A673 (cell line): ENCODE measurements at regions not wholly inside any gene's neighbourhood (a gene's known extent, or its start where the extent isn't known, plus 50 kb on each side); places are given as distances from the start of the nearest gene placed in this dataset.

Experiments used
- BruUV-seq: library from RNA; stranded (reverse); fragments of 400-500 nt; replicated peaks from 2 replicates; lab custom pipeline; 2021; lab: Mats Ljungman, UMichigan
- CTCF ChIA-PET: fragments of 300-600 bp; sonication (Branson Sonifier 250); formaldehyde crosslinking; loops from one replicate; lab custom pipeline; 2022; ENCODE audit warnings: antibody characterized with exemption; lab: Charles Lee
- POLR2A ChIA-PET: fragments of 300-600 bp; sonication (Branson Sonifier 250); formaldehyde crosslinking; loops from one replicate; lab custom pipeline; 2022; ENCODE audit warnings: antibody characterized with exemption; ENCODE audit not compliant: low non-redundant PET; lab: Charles Lee
- DNase-seq: peaks from one replicate; pipeline ENCODE4 v3.0.0-alpha.2; 2015; ENCODE audit warnings: low spot score
- H3K27ac ChIP-seq: fragments of 200-600 bp; sonication (generic); 2 replicates; pipeline ENCODE4 v1.5.1; 2016; ENCODE audit warnings: mixed run types, low read depth, mild to moderate bottlenecking, mixed read lengths, antibody characterized with exemption, low read length; ENCODE audit not compliant: poor library complexity, severe bottlenecking
- H3K27me3 ChIP-seq: fragments of 200-600 bp; sonication (generic); replicated peaks from 2 replicates; pipeline ENCODE4 v1.6.1; 2017; ENCODE audit warnings: mixed run types, low read depth, mild to moderate bottlenecking, mixed read lengths, antibody characterized with exemption, low read length; ENCODE audit not compliant: insufficient read depth, poor library complexity
- H3K36me3 ChIP-seq: fragments of 200-600 bp; sonication (generic); 2 replicates; pipeline ENCODE4 v1.6.1; 2016; ENCODE audit warnings: mixed run types, mild to moderate bottlenecking, mixed read lengths, antibody characterized with exemption, low read length; ENCODE audit not compliant: insufficient read depth, poor library complexity, severe bottlenecking
- H3K4me1 ChIP-seq: fragments of 200-600 bp; sonication (generic); 2 replicates; pipeline ENCODE4 v1.6.1; 2017; ENCODE audit warnings: mixed run types, mild to moderate bottlenecking, mixed read lengths, antibody characterized with exemption, low read length; ENCODE audit not compliant: insufficient read depth, poor library complexity, severe bottlenecking
- H3K4me3 ChIP-seq: fragments of 200-600 bp; sonication (generic); 2 replicates; pipeline ENCODE4 v1.5.1; 2016; ENCODE audit warnings: low read depth, mixed run types, mild to moderate bottlenecking, mixed read lengths, low read length; ENCODE audit not compliant: poor library complexity, severe bottlenecking
- H3K9me3 ChIP-seq: fragments of 200-600 bp; sonication (generic); 2 replicates; pipeline ENCODE4 v1.6.1; 2016; ENCODE audit warnings: mixed run types, low read depth, mild to moderate bottlenecking, mixed read lengths, antibody characterized with exemption, low read length; ENCODE audit not compliant: poor library complexity, severe bottlenecking
- CTCF ChIP-seq: fragments of 300-800, 200-600 bp; sonication (generic); conservative IDR thresholded peaks from 2 replicates; pipeline ENCODE4 v1.5.1; 2017; ENCODE audit warnings: low read depth, mild to moderate bottlenecking, antibody characterized with exemption, low read length, moderate library complexity, mixed read lengths
- EZH2 ChIP-seq: fragments of 200-600 bp; sonication (generic); IDR thresholded peaks from 2 replicates; pipeline ENCODE4 v1.6.1; 2017; ENCODE audit warnings: borderline replicate concordance, low read depth, mild to moderate bottlenecking, mixed read lengths, antibody characterized with exemption, low read length; ENCODE audit not compliant: poor library complexity, severe bottlenecking
- intact Hi-C: fragments of 100-400 bp; cut with micrococcal nuclease; formaldehyde crosslinking; loops from one replicate; pipeline ENCODE4 v1.10.0; 2022; ENCODE audit not compliant: unreplicated experiment

DNA sequence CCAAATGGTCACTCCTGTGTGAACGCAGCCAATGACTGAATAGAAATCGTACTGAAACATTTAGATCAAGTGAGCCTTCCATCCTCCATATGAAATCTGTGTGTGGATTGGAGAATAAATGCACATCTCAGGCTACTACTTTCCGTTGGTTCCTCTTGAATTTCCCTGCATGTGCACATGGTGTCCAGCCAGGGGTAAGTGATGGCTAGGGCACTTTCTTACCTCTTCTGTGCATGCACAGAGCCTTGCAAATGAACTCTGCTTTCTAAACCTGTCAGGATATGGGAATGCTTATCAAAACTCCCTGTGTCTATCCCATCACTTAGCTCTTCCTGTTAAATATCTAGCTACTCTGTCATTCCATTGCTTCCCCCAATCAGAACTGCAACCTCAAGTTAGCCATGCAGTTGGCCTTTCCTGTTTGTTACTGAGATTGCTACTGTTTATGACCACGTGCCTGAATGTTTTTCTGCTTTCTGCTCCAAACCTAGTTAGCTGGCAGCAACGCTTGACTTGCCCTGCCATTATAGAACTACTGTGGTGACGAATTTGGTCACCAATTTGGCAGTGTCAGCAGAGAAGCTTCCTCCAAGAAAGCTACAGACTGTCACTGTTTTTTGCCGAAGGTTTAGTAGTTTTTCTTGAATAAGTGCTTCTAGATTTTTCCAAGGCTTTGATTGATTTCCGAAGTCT, 661.6 kb downstream of the LRRC70 start:
- H3K27me3 ChIP-seq, result peaks cover 37% of the 10 kb centered on the region
- H3K4me1 ChIP-seq, result no peaks in the 10 kb centered on the region
- H3K4me3 ChIP-seq, result no peak overlapping the region
- TF ChIP-seq EZH2 (no peak), CTCF (no peak)
- H3K36me3 ChIP-seq, result no peaks in the 10 kb centered on the region
- CTCF ChIA-PET, result no interaction called here
- intact Hi-C loops, result no loop called here
- no TSS peak for BruUV-seq
- no peak overlapping the region for H3K27ac ChIP-seq
- no peaks in the 10 kb centered on the region for H3K9me3 ChIP-seq
- DNase-seq, result no peak
- POLR2A ChIA-PET, result no interaction called here

- intact Hi-C loops, result no loop called here
- Histone ChIP-seq H3K36me3 (no peaks in the 10 kb centered on the region), H3K27me3 (peaks cover 17% of the 10 kb centered on the region), H3K4me1 (no peaks in the 10 kb centered on the region), H3K27ac (no peak overlapping the region), H3K9me3 (no peaks in the 10 kb centered on the region), H3K4me3 (no peak overlapping the region)
- TF ChIP-seq CTCF, result no peak
- TF ChIP-seq EZH2, result no peak
- ChIA-PET POLR2A (no interaction called here), CTCF (no interaction called here)
- BruUV-seq, result no TSS peak
- no peak for DNase-seq
Observed at GRCh38 chr5:63233911-63234310, 655.3 kb downstream of the LRRC70 start.

- BruUV-seq, result no TSS peak
- H3K9me3 ChIP-seq, result no peaks in the 10 kb centered on the region
- DNase-seq, result no peak
- ChIA-PET POLR2A (no interaction called here), CTCF (no interaction called here)
- peaks cover 17% of the 10 kb centered on the region for H3K27me3 ChIP-seq
- intact Hi-C loops, result no loop called here
- H3K4me3 ChIP-seq, result no peak overlapping the region
- no peak for TF ChIP-seq CTCF
- TF ChIP-seq EZH2, result no peak
- no peak overlapping the region for H3K27ac ChIP-seq
- H3K36me3 ChIP-seq, result no peaks in the 10 kb centered on the region
- no peaks in the 10 kb centered on the region for H3K4me1 ChIP-seq
Observed at GRCh38 chr5:63233361-63233760, 654.7 kb downstream of the LRRC70 start.
